ENCODE measurements at regions not wholly inside any gene's neighbourhood (a gene's known extent, or its start where the extent isn't known, plus 50 kb on each side); places are given as distances from the start of the nearest gene placed in this dataset.

DNA sequence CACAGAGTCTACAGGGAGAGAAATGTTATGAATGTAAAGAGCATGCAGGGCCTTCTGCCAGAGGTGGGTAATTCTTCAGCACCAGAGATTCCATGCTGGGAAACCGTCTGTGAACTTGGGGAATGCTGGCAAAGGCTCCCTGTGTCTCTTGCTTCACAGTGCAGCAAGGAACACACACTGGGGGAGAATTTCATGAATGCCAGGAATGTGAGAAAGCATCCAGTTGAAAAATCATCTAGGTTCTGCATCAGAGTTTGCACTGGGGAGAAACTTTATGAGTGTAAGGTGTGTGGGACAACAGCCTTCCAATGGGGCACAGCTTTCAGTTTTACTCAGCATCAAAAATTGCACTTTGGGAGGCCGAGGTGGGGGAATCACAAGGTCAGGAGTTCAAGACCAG, 224.3 kb upstream of the IGFBP3 start:
- DNase-seq = no peak

DNA sequence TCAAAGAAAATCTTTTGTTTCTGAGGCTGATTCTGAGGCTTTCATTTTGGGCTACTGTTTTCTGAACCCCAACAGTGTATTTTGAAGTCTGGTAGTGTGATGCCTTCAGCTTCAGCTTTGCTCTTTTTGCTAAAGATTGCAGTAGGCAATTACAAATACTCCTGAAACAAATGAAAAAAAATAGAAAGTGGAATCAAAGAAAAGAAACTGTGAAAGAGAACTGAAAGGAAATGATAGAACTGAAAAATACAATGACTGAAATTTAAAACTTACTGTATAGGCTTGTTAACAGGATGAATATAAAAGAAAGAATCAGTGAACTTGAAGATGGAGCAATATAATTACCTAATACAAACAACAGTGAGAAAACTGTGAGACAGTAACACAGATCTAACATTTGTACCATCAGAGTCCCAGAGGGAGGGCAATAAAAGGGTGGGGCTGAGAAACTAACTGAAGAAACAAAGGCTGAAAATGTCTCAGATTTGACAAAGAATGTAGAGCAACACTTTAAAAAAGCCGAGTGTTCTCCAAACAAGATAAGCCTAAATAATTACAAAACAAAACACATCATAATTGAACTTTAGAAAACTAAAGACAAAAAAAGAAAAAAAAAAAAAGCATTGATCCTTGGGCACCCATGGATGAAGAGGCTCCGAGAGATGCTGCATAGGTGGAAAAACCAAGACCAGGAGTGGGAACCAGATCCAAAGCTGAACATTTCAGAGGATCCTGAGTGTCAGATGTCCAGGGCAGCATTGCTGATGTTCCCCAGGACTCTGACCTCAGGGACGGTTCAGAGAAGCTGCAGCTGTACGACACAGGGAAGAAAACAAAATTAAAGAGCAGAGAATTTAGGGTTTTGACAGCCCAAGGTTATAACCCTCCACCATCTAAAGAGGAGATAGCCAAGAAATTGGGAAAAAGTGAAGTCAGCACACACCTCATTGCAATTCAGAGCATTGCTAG, 223.2 kb upstream of the IGFBP3 start:
- no peak for DNase-seq

DNA sequence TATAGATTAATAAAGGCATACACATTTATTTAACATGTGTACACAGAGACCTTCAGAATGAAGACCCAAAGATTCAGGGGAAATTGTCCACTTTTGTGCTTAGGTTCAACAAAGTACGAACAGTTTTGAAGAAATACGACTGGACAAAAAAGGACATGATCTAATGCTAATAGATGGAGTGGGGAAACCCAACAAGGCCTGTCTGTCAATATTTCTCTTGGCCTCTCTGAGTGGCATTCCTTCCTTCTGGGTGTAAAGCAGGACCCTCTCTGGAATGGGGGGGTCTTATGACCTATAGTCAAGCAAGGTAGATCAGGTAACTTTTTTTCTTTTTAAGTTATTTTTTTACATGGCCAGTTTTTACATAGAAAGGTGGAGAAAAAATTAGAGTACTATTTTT, 222.3 kb upstream of the IGFBP3 start:
- no peak for DNase-seq

DNA sequence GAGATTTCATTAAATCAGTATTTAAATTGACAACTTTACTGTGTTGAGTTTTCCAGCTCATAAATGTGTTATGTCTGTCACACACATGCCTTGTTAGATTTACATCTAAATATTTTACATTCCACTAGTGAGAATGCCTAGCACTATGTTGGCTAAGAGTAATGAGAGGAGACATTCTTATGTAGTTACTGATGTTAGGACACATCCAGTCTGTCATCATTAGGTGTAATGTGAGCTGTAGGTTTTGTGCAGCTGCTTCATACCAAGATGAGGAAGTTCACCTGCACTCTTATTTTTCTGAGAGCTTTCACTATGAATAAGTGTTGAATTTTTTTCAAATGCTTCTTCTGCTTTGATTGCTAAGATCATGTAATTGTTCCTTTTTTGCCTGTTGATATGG, 218.0 kb upstream of the IGFBP3 start:
- DNase-seq = no peak

DNA sequence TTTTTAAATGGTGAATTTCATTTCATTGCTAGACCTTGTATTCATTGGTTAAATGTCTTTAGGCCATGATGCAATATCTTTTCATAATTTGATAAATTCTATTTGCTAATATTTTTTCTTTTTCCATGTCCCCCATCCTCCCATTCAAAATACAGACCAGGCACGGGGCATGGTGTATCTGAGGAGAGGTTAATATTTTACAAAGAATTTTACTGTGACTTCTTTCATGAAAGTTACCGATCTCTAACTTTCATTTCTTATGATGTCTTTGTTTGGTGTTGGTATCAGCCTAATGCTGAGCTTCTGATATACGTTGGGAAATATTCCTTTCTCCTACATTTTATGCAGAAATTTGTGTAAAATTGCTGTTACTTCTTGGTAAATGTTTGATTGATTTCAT, 216.7 kb upstream of the IGFBP3 start:
- DNase-seq = no peak

DNA sequence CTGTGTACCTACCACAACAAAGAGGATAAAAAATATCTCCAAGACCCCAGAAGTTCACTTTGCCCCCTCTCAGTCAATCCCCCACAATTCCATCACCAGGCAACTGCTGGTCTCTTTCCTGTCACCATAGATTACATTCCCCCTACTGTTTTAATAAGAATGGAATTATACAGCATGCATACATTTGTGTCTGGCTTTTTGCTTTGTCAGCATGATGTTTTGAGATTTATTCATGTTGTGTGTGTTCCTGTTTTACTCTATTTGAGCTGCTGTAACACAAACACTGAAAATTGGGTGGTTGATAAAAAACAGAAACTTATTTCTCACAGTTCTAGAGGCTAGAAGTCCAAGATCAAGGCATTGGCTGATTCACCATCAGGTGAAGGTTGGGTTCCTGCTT, 214.5 kb upstream of the IGFBP3 start:
- no peak for DNase-seq

DNA sequence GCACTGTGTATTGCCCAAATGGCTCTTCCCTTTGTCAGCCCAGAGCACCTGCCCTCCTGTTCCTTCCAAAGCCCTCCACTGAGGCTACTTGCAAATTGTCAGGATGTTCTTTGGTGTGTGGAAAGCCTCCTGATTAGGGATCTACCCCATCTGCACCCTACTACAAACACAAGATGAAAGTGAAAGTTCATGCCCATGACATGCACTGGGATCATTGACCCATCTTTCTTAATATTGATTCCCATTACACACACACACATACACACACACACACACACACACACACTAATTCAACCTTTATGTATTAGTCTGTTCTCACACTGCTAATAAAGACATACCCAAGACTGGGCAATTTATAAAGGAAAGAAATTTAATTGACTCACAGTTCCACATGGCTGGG, 213.7 kb upstream of the IGFBP3 start:
- no peak for DNase-seq

DNA sequence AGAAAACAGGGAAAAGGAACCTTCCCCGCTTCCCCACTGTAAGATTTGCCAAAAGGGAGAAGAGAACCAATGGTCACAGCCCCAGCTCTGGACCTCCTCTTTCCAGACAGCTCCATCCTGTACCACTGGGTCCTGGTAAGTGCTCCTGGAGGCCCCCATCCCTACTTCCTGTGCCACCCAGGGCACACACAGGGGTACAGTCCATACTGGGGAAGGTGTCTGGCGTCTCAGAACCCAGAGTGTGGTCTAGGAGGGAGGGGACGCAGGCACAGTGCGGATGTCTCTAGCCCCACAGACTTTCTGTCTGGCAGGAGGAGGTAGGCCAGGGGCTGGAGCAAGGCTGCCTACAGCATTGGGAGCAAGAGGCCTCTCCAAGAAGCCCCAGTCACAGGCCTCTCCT, 213.3 kb upstream of the IGFBP3 start:
- DNase-seq = no peak

DNA sequence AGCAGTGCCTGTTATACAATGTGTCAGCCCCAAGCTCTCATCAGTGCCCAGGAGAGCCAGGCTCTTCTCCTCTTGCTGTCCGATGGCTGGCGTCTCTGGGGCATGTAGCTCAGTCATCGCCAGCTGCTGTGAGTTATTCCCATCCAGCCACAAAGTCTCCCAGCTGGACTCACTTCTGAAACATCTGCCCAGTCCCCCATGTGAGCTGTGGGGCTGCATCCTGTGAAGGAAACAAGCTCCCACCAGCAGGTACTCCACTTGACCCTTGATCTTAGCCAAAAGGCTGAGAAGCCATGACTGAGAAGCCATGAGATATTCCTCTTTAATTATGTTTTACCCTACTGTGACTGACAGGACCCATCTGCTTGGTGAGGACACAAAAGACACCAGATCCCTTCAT, 212.7 kb upstream of the IGFBP3 start:
- no peak for DNase-seq

DNA sequence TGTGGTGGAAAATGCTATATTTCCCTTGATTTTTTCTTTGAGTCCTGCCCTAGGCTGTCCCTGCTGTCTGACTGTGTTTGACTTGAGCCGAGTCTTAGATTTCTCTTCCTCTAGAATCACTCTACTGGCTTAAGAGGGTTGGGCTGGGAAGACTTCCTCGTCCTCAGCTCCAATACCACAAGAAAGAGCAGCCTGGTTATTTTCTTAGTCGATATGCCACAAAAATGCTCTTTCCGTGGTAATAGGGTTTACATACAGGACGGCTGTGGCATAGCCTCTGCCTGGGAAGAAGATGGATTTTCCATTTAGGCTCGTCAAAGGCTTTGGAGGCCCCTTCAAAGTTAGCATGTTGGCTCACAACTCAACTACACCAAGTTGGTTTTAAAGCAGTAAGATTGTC, 212.0 kb upstream of the IGFBP3 start:
- DNase-seq = no peak

DNA sequence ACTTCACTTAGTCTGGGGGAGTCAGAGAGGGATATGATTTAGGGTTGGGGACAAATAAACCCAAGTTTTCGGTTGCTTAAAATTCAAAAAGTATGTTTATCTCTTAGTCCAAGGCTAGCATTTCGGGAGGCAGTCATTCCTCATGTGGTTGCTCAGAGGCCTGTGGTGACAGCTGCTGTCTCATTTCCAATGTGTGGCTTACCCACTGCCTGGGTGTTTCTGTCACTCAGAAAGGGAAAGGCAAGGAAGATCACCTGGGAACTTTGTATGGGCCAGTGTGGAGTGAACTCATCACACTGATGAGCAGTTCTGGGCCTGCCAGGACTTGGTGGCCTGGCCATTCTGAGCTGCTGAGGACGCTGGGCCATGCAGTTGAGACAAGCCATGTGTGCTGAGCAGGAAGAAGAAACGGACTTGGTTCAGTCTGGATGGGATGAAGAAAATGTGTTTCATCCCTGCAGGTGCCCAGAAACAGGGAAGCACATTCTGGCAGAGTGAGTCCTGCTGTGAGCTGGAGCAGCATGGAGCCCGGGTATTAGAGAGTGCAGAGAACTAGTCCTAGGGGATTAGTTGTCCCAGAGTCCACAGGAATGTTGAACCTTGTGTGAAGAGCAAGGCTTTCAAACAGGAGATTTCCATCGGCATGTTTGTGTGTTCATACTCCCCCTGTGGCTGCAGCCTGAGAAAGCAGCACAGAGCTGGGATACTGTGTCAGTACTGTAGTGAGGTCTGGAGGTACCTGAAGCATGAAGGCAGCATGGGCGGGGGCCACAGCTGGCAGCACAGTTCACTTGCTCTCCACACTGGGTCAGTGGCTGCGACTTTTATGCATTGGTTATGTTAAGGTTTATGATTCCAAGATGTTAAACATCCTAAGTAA, 211.1 kb upstream of the IGFBP3 start:
- DNase-seq = no peak

DNA sequence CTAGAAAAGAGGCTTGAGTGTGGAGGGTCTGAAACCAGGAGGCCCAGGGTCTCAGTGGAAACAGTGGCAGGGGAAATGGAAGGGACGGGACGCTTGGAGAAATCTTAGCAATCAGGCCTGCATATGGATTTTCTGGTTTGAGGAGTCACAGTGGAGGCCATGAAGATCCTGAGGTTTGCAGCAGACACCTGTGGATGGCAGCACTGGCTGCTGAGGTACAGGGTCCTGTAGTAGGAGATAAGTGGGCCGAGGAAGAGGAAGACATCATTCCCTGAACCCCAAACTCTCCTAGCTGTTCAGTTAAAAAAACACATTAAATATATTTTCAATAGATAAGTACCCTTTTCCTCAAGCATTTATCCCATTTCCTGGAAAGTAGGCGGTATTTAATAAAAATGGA, 208.8 kb upstream of the IGFBP3 start:
- DNase-seq = no peak

DNA sequence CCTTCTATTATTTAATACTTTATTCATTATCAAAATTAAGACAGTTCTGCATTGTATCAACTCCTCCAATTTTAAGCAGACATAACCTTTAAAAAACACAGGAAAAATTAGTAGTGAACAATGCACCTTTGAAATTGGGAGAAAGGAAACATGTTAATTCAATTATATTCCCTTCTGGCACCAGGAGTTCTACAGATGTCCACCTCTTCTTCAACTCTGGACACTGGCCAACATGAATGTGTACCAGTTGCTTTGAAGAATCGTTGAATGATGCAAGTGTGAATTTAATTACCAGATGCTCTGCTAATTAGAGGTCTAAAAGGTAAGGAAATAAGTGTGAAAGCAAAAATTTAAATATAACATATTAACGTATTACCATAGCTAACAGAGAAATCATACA, 206.7 kb upstream of the IGFBP3 start:
- DNase-seq = no peak

DNA sequence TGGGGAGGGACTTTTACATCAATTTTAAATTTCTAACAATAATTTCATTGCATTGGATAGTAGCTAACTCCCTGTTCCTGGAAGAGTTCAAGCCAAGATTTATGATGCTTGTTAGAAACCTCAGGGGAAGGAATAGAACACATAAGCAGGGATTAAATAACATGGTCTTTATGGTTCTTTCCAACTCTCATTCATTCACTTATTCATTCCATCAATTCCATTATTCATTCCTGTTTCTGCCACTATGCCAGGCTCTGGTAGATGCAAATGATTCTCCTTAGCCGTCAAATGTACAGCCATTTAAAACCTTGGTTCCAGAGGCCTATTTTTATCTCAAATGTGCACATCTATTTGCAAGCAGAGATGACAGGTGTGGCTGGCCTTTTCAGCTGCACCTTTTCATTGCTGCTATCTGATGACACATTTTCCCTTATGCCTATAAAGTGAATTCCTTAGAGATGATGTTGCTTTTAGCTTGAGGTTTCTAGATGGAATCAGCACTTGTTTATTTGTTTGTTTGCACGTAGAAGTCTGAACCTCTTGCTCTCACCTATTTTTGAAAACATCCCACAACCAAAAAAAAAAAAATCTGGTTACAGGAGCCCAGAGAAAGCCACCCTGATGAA, 205.7 kb upstream of the IGFBP3 start:
- DNase-seq = no peak

DNA sequence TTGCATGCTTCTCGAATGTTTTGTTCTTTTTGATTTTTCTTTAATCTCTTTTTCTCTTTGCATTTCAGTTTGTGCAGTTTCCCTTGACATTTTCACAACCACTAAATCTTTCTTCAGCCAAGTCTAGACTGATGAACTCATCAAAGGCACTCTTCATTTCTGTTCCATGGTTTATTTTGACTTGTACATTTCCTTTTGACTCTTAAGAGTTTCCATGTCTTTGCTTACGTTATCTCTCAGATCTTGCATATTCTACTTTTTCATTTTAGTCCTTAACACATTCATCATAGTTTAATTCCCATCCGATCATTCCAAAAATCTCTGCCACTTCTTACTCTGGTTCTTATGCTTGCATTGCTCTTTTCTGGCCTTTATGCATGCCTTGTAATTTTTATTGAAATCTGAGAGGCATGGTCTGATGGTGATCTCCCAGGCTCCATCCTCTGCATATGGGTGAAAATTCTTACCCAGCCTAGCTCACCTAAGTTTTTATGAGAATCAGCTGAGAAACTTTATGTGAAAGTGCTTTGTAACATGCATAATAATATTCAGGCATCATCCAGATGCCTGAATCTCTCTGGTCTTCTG, 202.8 kb upstream of the IGFBP3 start:
- no peak for DNase-seq

DNA sequence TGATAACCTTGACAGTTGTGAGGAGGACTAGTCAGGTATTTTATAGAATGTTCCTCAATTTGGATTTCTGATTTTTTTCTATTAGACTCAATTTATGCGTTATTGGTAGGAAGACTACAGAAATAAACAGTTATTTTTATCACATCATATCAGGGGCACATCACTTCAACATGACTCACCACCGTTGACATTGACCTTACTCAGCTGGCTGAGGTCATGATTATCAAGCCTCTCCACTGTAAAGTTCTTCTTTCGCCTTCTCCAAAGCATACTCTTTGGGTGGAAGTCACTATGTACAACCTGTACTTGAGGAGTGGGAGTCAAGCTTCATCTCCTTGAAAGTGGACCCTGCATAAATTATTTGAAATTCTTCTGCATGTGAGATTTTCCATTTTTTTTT, 194.3 kb upstream of the IGFBP3 start:
- DNase-seq = no peak

DNA sequence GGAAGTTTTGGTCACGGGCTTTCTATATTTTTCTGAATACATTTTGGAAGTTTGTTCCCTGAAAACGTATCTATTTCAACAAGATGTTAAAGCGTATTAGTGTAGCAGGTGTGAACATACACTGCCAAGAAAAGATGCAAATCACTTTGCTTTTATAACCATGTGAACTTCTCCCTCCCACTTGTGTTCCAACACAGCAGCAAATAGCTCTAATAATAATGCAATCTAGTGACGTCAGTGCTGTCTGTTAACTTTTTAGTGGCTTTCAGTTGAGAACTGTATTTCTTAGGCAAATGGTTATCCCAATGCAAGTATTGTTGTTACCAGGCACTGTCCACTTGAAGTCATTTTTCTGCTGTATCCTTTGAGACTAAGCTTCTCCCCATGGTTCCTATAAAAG, 188.4 kb upstream of the IGFBP3 start:
- DNase-seq = no peak

DNA sequence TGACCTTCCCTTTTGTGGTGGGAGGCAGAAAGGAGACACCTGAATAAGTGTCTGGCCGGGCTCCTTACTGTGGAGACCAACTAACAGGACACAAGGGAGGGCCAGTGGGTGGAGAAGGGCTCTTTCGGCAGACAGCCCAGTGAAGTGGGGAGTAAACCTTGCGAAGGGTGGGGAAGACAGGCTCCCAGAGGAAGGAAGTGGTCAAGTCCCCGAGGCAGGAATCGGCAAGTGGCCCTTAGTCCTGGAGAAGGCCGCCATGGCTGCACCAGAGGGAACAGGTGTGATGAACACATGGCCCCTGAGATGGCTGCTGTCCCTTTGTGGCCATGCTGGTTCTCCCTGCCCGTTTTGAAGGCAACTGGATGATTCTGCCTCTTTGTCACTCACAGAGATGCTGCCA, 187.2 kb upstream of the IGFBP3 start:
- no peak for DNase-seq

DNA sequence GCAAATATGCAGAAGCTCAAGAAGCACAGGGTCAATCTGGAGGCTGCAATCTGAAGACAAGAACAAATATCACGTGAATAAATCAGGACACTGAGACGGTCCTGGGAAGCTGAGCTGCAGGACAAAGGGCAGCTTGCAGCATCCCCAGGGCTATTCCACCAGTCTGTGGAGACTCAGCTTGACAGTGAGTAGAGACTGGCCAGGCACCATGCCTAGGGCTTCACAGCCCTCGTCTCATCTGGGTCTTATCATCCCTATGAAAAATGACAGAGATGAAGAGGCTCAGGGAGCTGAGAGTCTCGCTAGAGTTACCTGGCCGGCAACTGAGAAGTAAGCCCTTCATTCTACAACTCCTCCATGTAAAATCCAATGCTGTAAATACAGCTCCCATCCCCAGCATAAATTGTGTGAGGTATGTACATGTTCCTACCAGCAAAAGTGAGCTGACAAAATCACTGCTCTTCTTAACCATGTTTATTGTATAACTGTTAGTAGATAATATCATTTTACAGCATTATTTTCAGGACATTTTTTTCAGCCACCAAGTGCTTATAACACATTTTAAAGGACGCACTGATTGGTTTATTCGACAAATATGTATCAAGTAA, 186.6 kb upstream of the IGFBP3 start:
- no peak for DNase-seq

DNA sequence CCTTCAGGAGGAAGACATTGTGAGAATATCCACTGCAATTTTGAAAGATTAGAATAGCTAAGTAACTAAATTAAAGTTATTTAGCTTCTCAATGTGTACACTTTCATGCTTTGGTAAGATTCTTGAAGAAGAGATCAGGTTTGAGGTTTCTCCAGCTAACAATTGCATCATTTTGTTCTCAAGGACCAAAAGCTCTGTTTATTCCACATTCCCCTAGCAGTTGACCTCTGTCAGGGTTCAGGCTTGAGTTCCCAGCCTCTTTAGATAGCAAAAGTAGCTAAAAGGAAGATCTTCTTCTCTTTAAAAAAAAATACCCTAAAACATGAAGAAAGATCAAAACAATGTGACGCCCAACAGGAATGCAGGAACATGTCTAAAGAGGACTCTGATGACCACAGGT, 179.4 kb upstream of the IGFBP3 start:
- DNase-seq = no peak

DNA sequence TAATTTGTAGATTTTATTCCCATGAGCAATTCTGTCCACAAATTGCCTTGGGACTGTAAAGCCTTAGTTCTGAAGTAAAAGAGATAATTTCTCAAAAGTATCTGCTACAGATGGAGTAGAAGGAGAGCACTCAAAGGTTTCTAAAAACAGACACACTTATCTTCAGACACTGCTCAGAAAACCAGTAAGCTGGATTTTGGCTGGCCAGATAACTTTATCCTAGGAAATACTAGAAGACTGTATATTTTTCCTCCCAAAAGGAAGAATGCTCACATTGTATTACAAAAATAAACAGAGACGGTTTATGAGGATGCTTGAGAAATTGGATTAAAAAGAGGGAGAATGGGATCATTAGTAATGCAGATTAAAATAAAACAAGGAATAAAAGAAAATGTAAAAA, 178.0 kb upstream of the IGFBP3 start:
- no peak for DNase-seq

DNA sequence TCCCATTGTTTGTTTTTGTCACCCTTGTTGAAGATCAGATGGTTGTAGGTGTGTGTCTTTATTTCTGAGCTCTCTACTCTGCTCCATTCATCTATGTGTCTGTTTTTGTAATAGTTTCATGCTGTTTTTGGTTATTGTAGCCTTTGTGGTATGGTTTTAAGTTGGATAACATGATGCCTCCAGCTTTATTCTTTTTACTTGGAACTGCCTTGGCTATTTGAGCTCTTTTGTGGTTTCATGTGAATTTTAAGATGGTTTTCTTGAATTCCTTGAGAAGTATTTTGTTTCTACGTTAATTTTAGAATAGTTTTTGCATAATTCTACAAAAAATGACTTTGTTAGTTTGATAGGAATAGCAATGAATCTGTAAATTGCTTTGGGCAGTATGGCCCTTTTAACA, 170.0 kb upstream of the IGFBP3 start:
- DNase-seq = no peak

DNA sequence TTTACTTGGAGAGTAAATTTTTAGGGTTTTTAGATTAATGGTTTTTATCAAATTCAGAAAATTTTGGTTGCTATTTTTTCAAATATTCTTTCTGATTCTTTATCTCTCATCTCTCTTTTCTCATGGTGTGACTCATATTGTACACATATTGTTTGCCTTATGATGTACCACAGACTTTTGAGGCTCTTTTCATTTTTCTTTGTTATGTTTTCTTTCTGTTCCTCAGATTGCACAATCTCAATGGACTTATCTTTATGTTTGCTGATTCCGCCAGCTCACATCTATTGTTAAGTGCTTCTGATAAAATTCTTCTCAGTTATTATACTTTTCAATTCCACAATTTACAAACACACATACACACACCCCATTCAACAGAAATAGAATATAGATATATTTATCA, 168.2 kb upstream of the IGFBP3 start:
- DNase-seq = no peak

All from CD4-positive, alpha-beta T cell treated with Interleukin-15 for 1 hour (primary cell).